ENCODE measurements at regions not wholly inside any gene's neighbourhood (a gene's known extent, or its start where the extent isn't known, plus 50 kb on each side); places are given as distances from the start of the nearest gene placed in this dataset.
"Not testable (repeated sequence)": the region's sequence is repeated elsewhere in the genome, so short reads cannot be mapped to it uniquely, and the experiment has no call there.

DNA sequence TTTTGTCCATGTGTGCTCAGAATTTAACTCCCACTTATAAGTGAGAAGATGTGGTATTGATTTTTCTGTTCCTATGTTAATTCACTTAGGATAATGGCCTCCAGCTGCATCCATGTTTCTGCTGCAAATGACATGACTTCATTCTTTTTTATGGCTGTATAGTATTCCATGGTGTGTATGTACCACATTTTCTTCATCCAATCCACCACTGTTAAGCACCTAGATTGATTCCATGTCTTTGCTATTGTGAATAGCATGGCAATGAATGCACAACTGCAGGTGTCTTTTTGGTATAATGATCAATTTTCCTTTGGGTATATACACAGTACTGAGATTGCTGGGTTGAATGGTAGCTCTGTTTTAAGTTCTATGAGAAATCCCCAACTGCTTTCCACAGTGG lies 657.7 kb downstream of the ETNK1 start:
- Histone ChIP-seq H3K4me3 (ENCODE audit: low read depth, low read length) (no peak overlapping the region), H3K36me3 (ENCODE audit: insufficient read depth) (no peaks in the 10 kb centered on the region), H3K27ac (ENCODE audit: low read depth) (no peak overlapping the region), H3K4me1 (ENCODE audit: insufficient read depth) (no peaks in the 10 kb centered on the region)
- no peak for DNase-seq (ENCODE audit: extremely low spot score)

DNA sequence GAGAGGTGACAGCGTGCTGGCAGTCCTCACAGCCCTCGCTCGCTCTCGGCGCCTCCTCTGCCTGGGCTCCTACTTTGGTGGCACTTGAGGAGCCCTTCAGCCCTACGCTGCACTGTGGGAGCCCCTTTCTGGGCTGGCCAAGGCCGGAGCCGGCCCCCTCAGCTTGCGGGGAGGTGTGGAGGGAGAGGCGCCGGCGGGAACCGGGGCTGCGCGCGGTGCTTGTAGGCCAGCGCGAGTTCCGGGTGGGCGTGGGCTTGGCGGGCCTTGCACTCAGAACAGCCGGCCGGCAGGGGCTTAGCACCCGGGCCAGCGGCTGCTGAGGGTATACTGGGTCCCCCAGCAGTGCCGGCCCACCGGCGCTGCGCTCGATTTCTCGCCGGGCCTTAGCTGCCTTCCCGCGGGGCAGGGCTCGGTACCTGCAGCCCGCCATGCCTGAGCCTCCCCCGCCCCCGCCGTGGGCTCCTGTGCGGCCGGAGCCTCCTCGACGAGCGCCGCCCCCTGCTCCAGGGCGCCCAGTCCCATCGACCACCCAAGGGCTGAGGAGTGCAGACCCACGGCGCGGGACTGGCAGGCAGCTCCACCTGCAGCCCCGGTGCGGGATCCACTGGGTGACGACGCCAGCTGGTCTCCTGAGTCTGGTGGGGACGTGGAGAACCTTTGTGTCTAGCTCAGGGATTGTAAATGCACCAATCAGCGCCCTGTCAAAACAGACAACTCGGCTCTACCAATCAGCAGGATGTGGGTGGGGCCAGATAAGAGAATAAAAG lies 661.0 kb downstream of the ETNK1 start:
- WGBS = 94% methylated on average over 57 of the region's 57 CpGs
- not testable (repeated sequence) for DNase-seq (ENCODE audit: extremely low spot score); H3K36me3 ChIP-seq (ENCODE audit: insufficient read depth); H3K4me1 ChIP-seq (ENCODE audit: insufficient read depth); H3K27ac ChIP-seq (ENCODE audit: low read depth); H3K4me3 ChIP-seq (ENCODE audit: low read depth, low read length)

GRCh38 chr12:23290627-23291330 lies 658.7 kb downstream of the SOX5 start:
- Histone ChIP-seq H3K36me3 (ENCODE audit: insufficient read depth) (no peaks in the 10 kb centered on the region), H3K4me3 (ENCODE audit: low read depth, low read length) (no peak overlapping the region), H3K27ac (ENCODE audit: low read depth) (no peak overlapping the region), H3K4me1 (ENCODE audit: insufficient read depth) (no peaks in the 10 kb centered on the region)
- DNase-seq (ENCODE audit: extremely low spot score) = no peak
- WGBS = 81% methylated on average over 1 of the region's 1 CpG

GRCh38 chr12:23303220-23303619 lies 646.2 kb downstream of the SOX5 start:
- Histone ChIP-seq H3K4me1 (ENCODE audit: insufficient read depth) (no peaks in the 10 kb centered on the region), H3K27ac (ENCODE audit: low read depth) (no peak overlapping the region), H3K4me3 (ENCODE audit: low read depth, low read length) (no peak overlapping the region), H3K36me3 (ENCODE audit: insufficient read depth) (no peaks in the 10 kb centered on the region)
- DNase-seq (ENCODE audit: extremely low spot score) = no peak
- 60% methylated on average over 3 of the region's 3 CpGs for WGBS

DNA sequence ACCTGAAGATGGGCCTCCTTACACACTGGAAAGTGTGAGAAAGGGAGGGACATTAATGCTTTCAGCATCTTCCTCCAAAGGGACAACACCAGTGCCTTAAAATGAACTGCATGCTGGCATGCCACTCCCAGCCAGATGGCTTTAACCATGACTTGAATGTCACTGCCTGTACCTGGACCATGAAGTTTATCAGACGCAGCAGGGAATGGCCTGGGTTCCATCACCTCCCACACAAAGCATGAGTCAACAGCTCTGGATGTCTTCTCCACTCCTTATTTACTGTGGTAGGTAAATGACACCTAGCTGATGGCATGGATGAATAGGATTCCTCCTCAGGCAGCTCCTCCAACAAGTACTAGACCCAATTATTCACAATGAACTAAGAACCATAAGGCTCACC lies 645.6 kb downstream of the SOX5 start:
- 94% methylated on average over 1 of the region's 1 CpG for WGBS
- no peak overlapping the region for H3K4me3 ChIP-seq (ENCODE audit: low read depth, low read length)
- no peak for DNase-seq (ENCODE audit: extremely low spot score)
- H3K4me1 ChIP-seq (ENCODE audit: insufficient read depth) = no peaks in the 10 kb centered on the region
- H3K27ac ChIP-seq (ENCODE audit: low read depth) = no peak overlapping the region
- no peaks in the 10 kb centered on the region for H3K36me3 ChIP-seq (ENCODE audit: insufficient read depth)

DNA sequence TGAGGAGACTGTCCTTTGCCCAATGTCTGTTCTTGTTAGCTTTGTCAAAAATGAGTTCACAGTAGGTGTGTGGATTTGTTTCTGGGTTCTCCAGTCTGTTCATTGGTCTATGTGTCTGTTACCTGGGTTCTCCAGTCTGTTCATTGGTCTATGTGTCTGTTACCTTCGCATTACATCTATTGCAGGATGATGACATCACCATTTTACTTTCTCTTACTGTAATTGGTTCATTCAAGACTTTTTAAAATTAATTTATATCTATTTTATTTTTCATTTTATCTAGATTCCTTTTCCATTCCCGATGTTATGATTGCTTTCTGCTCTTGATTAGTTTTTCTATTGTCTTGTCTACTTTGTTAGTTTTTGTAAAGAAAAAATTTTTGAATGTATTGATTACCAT lies 615.5 kb downstream of the SOX5 start:
- Histone ChIP-seq H3K36me3 (ENCODE audit: insufficient read depth) (no peaks in the 10 kb centered on the region), H3K4me1 (ENCODE audit: insufficient read depth) (no peaks in the 10 kb centered on the region), H3K4me3 (ENCODE audit: low read depth, low read length) (no peak overlapping the region), H3K27ac (ENCODE audit: low read depth) (no peak overlapping the region)
- DNase-seq (ENCODE audit: extremely low spot score) = no peak
- WGBS = 95% methylated on average over 2 of the region's 2 CpGs

DNA sequence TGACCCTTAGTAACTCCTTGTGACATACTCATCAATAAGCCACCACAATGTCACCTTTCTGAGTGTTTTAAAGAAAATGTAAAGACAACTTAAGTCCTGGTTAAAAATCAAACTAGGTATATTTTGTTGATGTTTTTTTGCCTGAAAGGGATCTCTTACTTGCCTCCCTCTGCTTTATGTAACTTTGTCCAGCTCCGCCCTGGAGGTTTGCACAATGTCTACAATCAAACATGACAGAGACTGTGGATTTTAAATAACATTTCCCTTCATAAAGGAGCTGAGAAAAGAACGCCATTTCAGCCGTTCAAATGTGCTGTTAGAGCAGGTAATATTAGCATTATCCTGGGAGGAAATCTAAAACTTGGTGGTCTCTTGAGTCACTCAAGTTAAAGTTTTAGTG lies 613.9 kb downstream of the SOX5 start:
- Histone ChIP-seq H3K27ac (ENCODE audit: low read depth) (no peak overlapping the region), H3K4me1 (ENCODE audit: insufficient read depth) (no peaks in the 10 kb centered on the region), H3K4me3 (ENCODE audit: low read depth, low read length) (no peak overlapping the region), H3K36me3 (ENCODE audit: insufficient read depth) (no peaks in the 10 kb centered on the region)
- WGBS = 69% methylated on average over 3 of the region's 3 CpGs
- no peak for DNase-seq (ENCODE audit: extremely low spot score)

DNA sequence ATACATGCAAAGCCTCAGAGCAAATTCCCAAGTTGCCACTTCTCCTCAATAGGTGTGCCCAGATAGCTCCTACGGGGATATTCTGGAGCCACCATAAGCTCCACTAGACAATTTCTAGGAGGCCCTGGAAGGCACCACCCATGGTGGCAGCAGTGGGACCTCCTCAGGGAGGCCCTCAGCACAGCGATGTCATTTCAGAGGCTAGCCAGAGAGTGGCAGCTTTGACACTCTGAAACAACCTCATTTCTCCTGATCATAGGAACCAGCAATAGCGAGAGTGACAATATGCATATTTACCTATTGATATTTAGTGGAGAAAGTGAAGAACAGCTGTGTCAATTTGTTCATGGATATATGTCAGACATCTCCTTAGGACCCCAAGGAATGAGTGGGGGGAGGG lies 612.3 kb downstream of the SOX5 start:
- Histone ChIP-seq H3K4me3 (ENCODE audit: low read depth, low read length) (no peak overlapping the region), H3K27ac (ENCODE audit: low read depth) (no peak overlapping the region), H3K36me3 (ENCODE audit: insufficient read depth) (no peaks in the 10 kb centered on the region), H3K4me1 (ENCODE audit: insufficient read depth) (no peaks in the 10 kb centered on the region)
- 96% methylated on average over 3 of the region's 3 CpGs for WGBS
- no peak for DNase-seq (ENCODE audit: extremely low spot score)

- no peak overlapping the region for H3K4me3 ChIP-seq (ENCODE audit: low read depth, low read length)
These were observed 609.1 kb downstream of the SOX5 start for GRCh38 chr12:23340351-23340750.

DNA sequence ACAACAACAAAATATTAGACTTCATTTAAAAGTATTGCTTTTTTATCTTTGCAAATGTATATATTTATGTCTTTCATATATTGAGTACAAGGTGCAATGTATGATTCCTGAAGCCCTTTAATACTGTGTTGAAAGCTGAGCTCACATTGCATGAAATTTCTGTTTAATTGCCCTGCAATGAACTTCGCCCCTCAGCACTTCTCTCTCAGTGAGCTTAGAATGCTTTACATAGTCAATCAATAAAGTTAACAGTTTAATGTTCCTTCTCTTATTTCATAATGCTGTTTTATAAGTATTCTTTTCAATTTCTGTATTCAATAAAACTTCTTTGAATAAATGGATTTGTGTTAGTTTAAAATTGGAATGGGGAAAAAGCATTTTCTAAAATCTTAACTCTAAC lies 607.1 kb downstream of the SOX5 start:
- Histone ChIP-seq H3K36me3 (ENCODE audit: insufficient read depth) (no peaks in the 10 kb centered on the region), H3K27ac (ENCODE audit: low read depth) (no peak overlapping the region), H3K4me1 (ENCODE audit: insufficient read depth) (no peaks in the 10 kb centered on the region), H3K4me3 (ENCODE audit: low read depth, low read length) (no peak overlapping the region)
- 88% methylated on average over 1 of the region's 1 CpG for WGBS
- no peak for DNase-seq (ENCODE audit: extremely low spot score)

More at GRCh38 chr12:23340351-23340750, 609.1 kb downstream of the SOX5 start:
- WGBS = 48% methylated on average over 1 of the region's 1 CpG
- Histone ChIP-seq H3K27ac (ENCODE audit: low read depth) (no peak overlapping the region), H3K4me1 (ENCODE audit: insufficient read depth) (no peaks in the 10 kb centered on the region), H3K36me3 (ENCODE audit: insufficient read depth) (no peaks in the 10 kb centered on the region)
- DNase-seq (ENCODE audit: extremely low spot score) = no peak

DNA sequence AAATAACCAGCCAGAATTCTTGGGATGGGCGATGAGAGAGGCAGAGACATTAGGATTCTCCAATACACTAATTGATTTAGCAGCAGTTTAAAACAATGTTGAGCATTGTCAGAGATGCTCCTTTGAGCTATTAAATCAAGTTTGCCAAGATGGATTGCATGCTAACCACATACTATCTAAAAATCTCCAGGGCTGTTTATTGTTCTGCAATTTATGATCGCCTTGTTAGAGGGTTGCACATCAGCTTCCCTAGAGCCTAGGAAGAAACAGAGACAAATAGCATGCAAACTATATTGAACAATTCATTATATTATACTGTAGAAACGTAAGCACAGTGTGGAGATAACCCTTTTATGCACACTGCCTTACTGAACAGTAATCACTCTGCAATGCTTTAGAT lies 599.9 kb downstream of the SOX5 start:
- Histone ChIP-seq H3K27ac (ENCODE audit: low read depth) (no peak overlapping the region), H3K4me1 (ENCODE audit: insufficient read depth) (no peaks in the 10 kb centered on the region), H3K36me3 (ENCODE audit: insufficient read depth) (no peaks in the 10 kb centered on the region), H3K4me3 (ENCODE audit: low read depth, low read length) (no peak overlapping the region)
- WGBS = 47% methylated on average over 3 of the region's 3 CpGs
- DNase-seq (ENCODE audit: extremely low spot score) = no peak

GRCh38 chr12:23350808-23351207 lies 598.7 kb downstream of the SOX5 start:
- Histone ChIP-seq H3K4me3 (ENCODE audit: low read depth, low read length) (no peak overlapping the region), H3K27ac (ENCODE audit: low read depth) (no peak overlapping the region)
- 88% methylated on average over 2 of the region's 2 CpGs for WGBS

GRCh38 chr12:23352670-23353069 lies 596.8 kb downstream of the SOX5 start:
- no peaks in the 10 kb centered on the region for H3K36me3 ChIP-seq (ENCODE audit: insufficient read depth)
- H3K4me3 ChIP-seq (ENCODE audit: low read depth, low read length) = no peak overlapping the region
- 74% methylated on average over 2 of the region's 2 CpGs for WGBS
- no peak for DNase-seq (ENCODE audit: extremely low spot score)
- no peaks in the 10 kb centered on the region for H3K4me1 ChIP-seq (ENCODE audit: insufficient read depth)
- H3K27ac ChIP-seq (ENCODE audit: low read depth) = no peak overlapping the region

More at GRCh38 chr12:23350808-23351207, 598.7 kb downstream of the SOX5 start:
- DNase-seq (ENCODE audit: extremely low spot score) = no peak
- Histone ChIP-seq H3K36me3 (ENCODE audit: insufficient read depth) (no peaks in the 10 kb centered on the region), H3K4me1 (ENCODE audit: insufficient read depth) (no peaks in the 10 kb centered on the region)

GRCh38 chr12:23354800-23355199 lies 594.7 kb downstream of the SOX5 start:
- H3K4me1 ChIP-seq (ENCODE audit: insufficient read depth) = no peaks in the 10 kb centered on the region

More at GRCh38 chr12:23354800-23355199, 594.7 kb downstream of the SOX5 start:
- Histone ChIP-seq H3K36me3 (ENCODE audit: insufficient read depth) (no peaks in the 10 kb centered on the region), H3K4me3 (ENCODE audit: low read depth, low read length) (no peak overlapping the region), H3K27ac (ENCODE audit: low read depth) (no peak overlapping the region)
- WGBS = 44% methylated on average over 1 of the region's 1 CpG
- no peak for DNase-seq (ENCODE audit: extremely low spot score)
